Keratinocyte (primary cell): ENCODE measurements at regions not wholly inside any gene's neighbourhood (a gene's known extent, or its start where the extent isn't known, plus 50 kb on each side); places are given as distances from the start of the nearest gene placed in this dataset.

Source experiments
- DNase-seq: peaks from one replicate; pipeline ENCODE4 v3.0.0-alpha.2; 2011; ENCODE audit warnings: low read depth, missing footprints, low spot score
- FAIRE-seq: peaks from 2 replicates; lab custom pipeline; 2011; peaks lifted over from hg19 to GRCh38; lab: Jason Lieb, UNC
- H2AFZ ChIP-seq: 2 replicates; pipeline ENCODE4 v1.6.0; 2012; ENCODE audit warnings: low read length, control low read depth, inconsistent platforms; ENCODE audit not compliant: control insufficient read depth
- H3K27ac ChIP-seq: 2 replicates; pipeline ENCODE4 v1.5.1; 2011; ENCODE audit warnings: low read length; ENCODE audit not compliant: control insufficient read depth, insufficient read depth
- H3K27me3 ChIP-seq: 3 replicates; pipeline ENCODE4 v1.6.0; 2011; ENCODE audit warnings: low read length; ENCODE audit not compliant: control insufficient read depth, insufficient read depth; ENCODE audit errors: extremely low read depth
- H3K36me3 ChIP-seq, 2 experiments: 2 replicates in 1 of 2; 3 replicates in 1 of 2; pipeline ENCODE4 v1.5.1; 2011; ENCODE audit warnings: low read length in 2 of 2, mild to moderate bottlenecking in 1 of 2; ENCODE audit not compliant: control insufficient read depth in 2 of 2, insufficient read depth in 2 of 2; ENCODE audit errors: extremely low read depth in 1 of 2
- H3K4me1 ChIP-seq: 3 replicates; pipeline ENCODE4 v1.5.1; 2011; ENCODE audit warnings: low read length; ENCODE audit not compliant: control insufficient read depth, insufficient read depth; ENCODE audit errors: extremely low read depth
- H3K4me2 ChIP-seq: 3 replicates; pipeline ENCODE4 v1.6.0; 2011; ENCODE audit warnings: low read depth, low read length; ENCODE audit not compliant: control insufficient read depth, insufficient read depth; ENCODE audit errors: extremely low read depth
- H3K4me3 ChIP-seq, 3 experiments: fragments of 200-600 bp in 1 of 3; sonication (generic) in 1 of 3; 2 replicates in 2 of 3; 3 replicates in 1 of 3; pipeline ENCODE4 v1.5.1; 2011 to 2016; ENCODE audit warnings: low read length in 3 of 3, mild to moderate bottlenecking in 3 of 3, control low read depth in 2 of 3, inconsistent platforms in 1 of 3, low read depth in 1 of 3, mixed read lengths in 1 of 3, mixed run types in 1 of 3, moderate library complexity in 1 of 3; ENCODE audit not compliant: control insufficient read depth in 2 of 3, insufficient read depth in 2 of 3; ENCODE audit errors: extremely low read depth in 1 of 3
- H3K79me2 ChIP-seq: 2 replicates; pipeline ENCODE4 v1.6.0; 2012; ENCODE audit warnings: low read length; ENCODE audit not compliant: control insufficient read depth, insufficient read depth
- H3K9ac ChIP-seq: 3 replicates; pipeline ENCODE4 v1.6.0; 2011; ENCODE audit warnings: low read length; ENCODE audit not compliant: control insufficient read depth, insufficient read depth; ENCODE audit errors: extremely low read depth
- H3K9me1 ChIP-seq: 3 replicates; pipeline ENCODE4 v1.6.0; 2011; ENCODE audit warnings: low read length; ENCODE audit not compliant: control insufficient read depth, insufficient read depth; ENCODE audit errors: extremely low read depth
- H3K9me3 ChIP-seq: 2 replicates; pipeline ENCODE4 v1.5.1; 2012; ENCODE audit warnings: low read depth, low read length; ENCODE audit not compliant: control insufficient read depth
- H4K20me1 ChIP-seq: 3 replicates; pipeline ENCODE4 v1.6.0; 2011; ENCODE audit warnings: low read length; ENCODE audit not compliant: control insufficient read depth, insufficient read depth; ENCODE audit errors: extremely low read depth
- CTCF ChIP-seq, 3 experiments: IDR thresholded peaks in 1 of 3; conservative IDR thresholded peaks in 1 of 3; optimal IDR thresholded peaks in 1 of 3; 2 replicates in 2 of 3; 3 replicates in 1 of 3; pipeline versions ENCODE3 to v1.5.1; 2011; ENCODE audit warnings: low read length in 3 of 3, mild to moderate bottlenecking in 3 of 3, moderate library complexity in 2 of 3, control low read depth in 1 of 3, inconsistent platforms in 1 of 3; ENCODE audit not compliant: insufficient read depth in 2 of 3; ENCODE audit errors: extremely low read depth in 1 of 3
- EZH2 ChIP-seq: IDR thresholded peaks from one replicate; pipeline ENCODE4 v1.6.1; 2012; ENCODE audit warnings: inconsistent platforms, mild to moderate bottlenecking, low read length, moderate library complexity
- dilution Hi-C: fragments of 300-500 bp; cut with MboI; formaldehyde crosslinking; loops from one replicate; pipeline ENCODE4 v1.7.0; 2020; ENCODE audit warnings: low sequenced_read_pairs; ENCODE audit not compliant: extremely low pct_ligation_motif_present

DNA sequence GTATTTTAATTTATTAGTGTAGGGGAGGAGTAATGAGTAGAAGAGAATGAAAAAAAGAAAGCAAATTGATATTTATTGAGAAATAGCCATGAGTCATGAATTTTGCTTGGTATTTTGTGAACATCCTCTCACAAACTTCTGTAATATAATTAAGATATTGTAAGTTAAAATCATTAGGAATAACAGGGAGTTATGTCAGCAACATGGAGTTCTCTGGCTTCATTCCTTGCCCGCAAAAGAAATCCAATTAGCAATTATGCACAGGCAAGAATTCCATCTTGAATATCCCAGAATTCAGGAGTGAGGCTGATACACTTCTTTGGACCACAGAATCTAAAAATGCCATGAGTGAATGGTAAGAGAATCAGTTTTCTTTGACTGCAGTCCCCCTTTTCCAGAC lies 94.3 kb upstream of the PTHLH start:
- H3K27me3 ChIP-seq = no peaks in the 10 kb centered on the region
- no peak overlapping the region for H2AFZ ChIP-seq
- TF ChIP-seq CTCF (optimal IDR thresholded peaks at IDR 0.05 in 1 of 3, IDR thresholded peaks at IDR 0.05 in 1 of 3, conservative IDR thresholded peaks at IDR 0.05 in 1 of 3; ENCODE audit: extremely low read depth in 1 of 3, insufficient read depth in 2 of 3, low read length in 3 of 3) (no peak), EZH2 (no peak)
- no peaks in the 10 kb centered on the region for H4K20me1 ChIP-seq
- no peak for FAIRE-seq
- DNase-seq = no peak
- H3K27ac ChIP-seq = no peak overlapping the region
- dilution Hi-C loops = no loop called here
- no peaks in the 10 kb centered on the region for H3K9me3 ChIP-seq
- no peak overlapping the region for H3K4me2 ChIP-seq
- no peak overlapping the region for H3K9ac ChIP-seq
- H3K79me2 ChIP-seq = no peaks in the 10 kb centered on the region
- H3K36me3 ChIP-seq = no peaks in the 10 kb centered on the region
- H3K4me1 ChIP-seq = peaks cover 14% of the 10 kb centered on the region
- no peaks in the 10 kb centered on the region for H3K9me1 ChIP-seq
- no peak overlapping the region for H3K4me3 ChIP-seq

- dilution Hi-C loops = no loop called here
- peak; percentile 49 for FAIRE-seq
- TF ChIP-seq CTCF (optimal IDR thresholded peaks at IDR 0.05 in 1 of 3, IDR thresholded peaks at IDR 0.05 in 1 of 3, conservative IDR thresholded peaks at IDR 0.05 in 1 of 3; ENCODE audit: extremely low read depth in 1 of 3, insufficient read depth in 2 of 3, low read length in 3 of 3) (no peak), EZH2 (no peak)
These were observed 95.9 kb upstream of the PTHLH start for GRCh38 chr12:28068467-28068866.

More at GRCh38 chr12:28068467-28068866, 95.9 kb upstream of the PTHLH start:
- Histone ChIP-seq H3K79me2 (no peaks in the 10 kb centered on the region), H3K9me3 (no peaks in the 10 kb centered on the region), H3K9me1 (no peaks in the 10 kb centered on the region), H3K4me2 (no peak overlapping the region), H3K4me3 (no peak overlapping the region), H4K20me1 (no peaks in the 10 kb centered on the region), H3K9ac (no peak overlapping the region), H3K27ac (no peak overlapping the region), H3K27me3 (no peaks in the 10 kb centered on the region), H2AFZ (peak overlapping the region; percentile 59), H3K4me1 (peaks cover 14% of the 10 kb centered on the region), H3K36me3 (no peaks in the 10 kb centered on the region)
- DNase-seq = no peak
